ENCODE measurements at regions not wholly inside any gene's neighbourhood (a gene's known extent, or its start where the extent isn't known, plus 50 kb on each side); places are given as distances from the start of the nearest gene placed in this dataset.

DNA sequence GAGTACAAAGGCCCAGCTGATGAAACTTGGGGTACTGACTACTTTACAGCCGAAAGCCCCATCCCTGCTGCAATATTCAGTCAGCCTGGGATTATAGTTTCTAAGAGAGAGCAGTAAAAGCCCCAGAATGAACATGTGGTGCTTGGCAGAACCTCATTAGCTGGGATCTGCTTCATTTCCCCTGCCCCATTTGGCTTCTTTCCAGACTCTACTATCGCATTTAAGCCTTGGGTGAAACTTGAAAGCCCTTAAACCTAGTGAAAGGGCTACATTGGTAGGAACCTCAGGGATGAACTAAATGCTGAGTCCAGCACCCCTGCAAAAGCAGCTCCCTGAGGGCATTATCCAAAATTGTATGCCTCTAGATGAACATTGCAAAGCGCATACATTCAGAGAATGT is 631.1 kb downstream of the ACTL7B start:
- TF ChIP-seq EZH2phosphoT487 (IDR thresholded peaks at IDR 0.05; ENCODE audit: borderline replicate concordance) (no peak), ZNF274 (IDR thresholded peaks at IDR 0.05; ENCODE audit: low read depth, low read length) (no peak), POLR2A (IDR thresholded peaks at IDR 0.05; ENCODE audit: borderline replicate concordance, extremely low read depth, insufficient read depth, insufficient read length) (no peak)

All from HCT116 (cell line).